SK-N-SH (cell line): ENCODE measurements at regions not wholly inside any gene's neighbourhood (a gene's known extent, or its start where the extent isn't known, plus 50 kb on each side); places are given as distances from the start of the nearest gene placed in this dataset.

Source experiments
- CTCF ChIA-PET: fragments of 300-600, 350-600 bp; formaldehyde crosslinking; extraction: SDS; loops from one replicate; lab custom pipeline; 2021; lab: Yijun Ruan, JAX
- POLR2A ChIA-PET: fragments of 350-600 bp; sonication (Branson Sonifier 250); formaldehyde crosslinking; extraction: SDS; loops from one replicate; lab custom pipeline; 2020; ENCODE audit warnings: antibody characterized with exemption, inconsistent platforms; lab: Yijun Ruan, JAX
- DNase-seq: peaks from one replicate; pipeline ENCODE4 v3.0.0; 2012
- H2AFZ ChIP-seq: fragments of 200-600 bp; sonication (generic); 2 replicates; pipeline ENCODE4 v1.8.1; 2016; ENCODE audit warnings: antibody characterized with exemption, mild to moderate bottlenecking, low read depth
- H3F3A ChIP-seq: fragments of 200-600 bp; sonication (generic); replicated peaks from 2 replicates; pipeline ENCODE3; 2016; ENCODE audit warnings: antibody characterized with exemption, mild to moderate bottlenecking; ENCODE audit not compliant: insufficient read depth
- H3K27ac ChIP-seq, 2 experiments: fragments of 200-500 bp in 1 of 2; fragments of 200-600 bp in 1 of 2; sonication (Bioruptor generic) in 1 of 2; sonication (generic), shearing (Covaris generic) in 1 of 2; 2 replicates each; pipeline versions ENCODE4 v1.5.1 to v1.6.1; 2014 to 2016; ENCODE audit warnings: low read depth in 2 of 2, inconsistent platforms in 1 of 2, low read length in 1 of 2, mild to moderate bottlenecking in 1 of 2, mixed read lengths in 1 of 2
- H3K27me3 ChIP-seq: fragments of 200-600 bp; sonication (generic), shearing (Covaris generic); 2 replicates; pipeline ENCODE4 v1.6.1; 2016; ENCODE audit warnings: mixed run types; ENCODE audit not compliant: insufficient read depth
- H3K36me3 ChIP-seq, 2 experiments: fragments of 200-500 bp in 1 of 2; fragments of 200-600 bp in 1 of 2; sonication (Bioruptor generic) in 1 of 2; sonication (generic) in 1 of 2; replicated peaks in 1 of 2; 2 replicates each; pipeline versions ENCODE3 to v1.5.1; 2014 to 2016; ENCODE audit warnings: low read length in 1 of 2, mild to moderate bottlenecking in 1 of 2; ENCODE audit not compliant: insufficient read depth in 2 of 2, control insufficient read depth in 1 of 2
- H3K4me1 ChIP-seq, 2 experiments: fragments of 200-500 bp in 1 of 2; fragments of 200-600 bp in 1 of 2; sonication (Bioruptor generic) in 1 of 2; sonication (generic), shearing (Covaris generic) in 1 of 2; 2 replicates each; pipeline versions ENCODE4 v1.5.1 to v1.6.1; 2014 to 2016; ENCODE audit warnings: low read depth in 1 of 2, low read length in 1 of 2, mixed run types in 1 of 2; ENCODE audit not compliant: insufficient read depth in 2 of 2, control insufficient read depth in 1 of 2
- H3K4me2 ChIP-seq: fragments of 200-600 bp; sonication (generic), shearing (Covaris generic); 2 replicates; pipeline ENCODE4 v1.6.1; 2017; ENCODE audit warnings: mixed run types
- H3K4me3 ChIP-seq, 2 experiments: fragments of 200-500 bp in 1 of 2; fragments of 200-600 bp in 1 of 2; sonication (Bioruptor generic) in 1 of 2; sonication (generic), shearing (Covaris generic) in 1 of 2; 2 replicates each; pipeline versions ENCODE4 v1.5.1 to v1.8.1; 2014 to 2016; ENCODE audit warnings: low read depth in 2 of 2, inconsistent platforms in 1 of 2, low read length in 1 of 2, mild to moderate bottlenecking in 1 of 2, mixed read lengths in 1 of 2, moderate library complexity in 1 of 2
- H3K79me2 ChIP-seq: fragments of 200-600 bp; sonication (generic); 2 replicates; pipeline ENCODE4 v1.8.1; 2017; ENCODE audit warnings: mild to moderate bottlenecking; ENCODE audit not compliant: insufficient read depth
- H3K9ac ChIP-seq: fragments of 200-600 bp; sonication (generic); 2 replicates; pipeline ENCODE4 v1.6.1; 2017; ENCODE audit warnings: mixed run types
- H3K9me2 ChIP-seq: fragments of 200-600 bp; sonication (generic); 2 replicates; pipeline ENCODE4 v1.6.1; 2017; ENCODE audit warnings: mixed run types
- H3K9me3 ChIP-seq: fragments of 200-600 bp; sonication (generic); 2 replicates; pipeline ENCODE4 v1.6.1; 2017; ENCODE audit warnings: mixed run types, mild to moderate bottlenecking, moderate library complexity
- H4K20me1 ChIP-seq: fragments of 200-600 bp; sonication (generic); 2 replicates; pipeline ENCODE4 v1.6.1; 2017; ENCODE audit warnings: mild to moderate bottlenecking, mixed run types; ENCODE audit not compliant: insufficient read depth
- CHD2 ChIP-seq: fragments of 150-350 bp; IDR thresholded peaks from 2 replicates; pipeline ENCODE4 v1.6.1; 2018; ENCODE audit warnings: low read length; ENCODE audit not compliant: partially characterized antibody
- ELF1 ChIP-seq: IDR thresholded peaks from 2 replicates; pipeline ENCODE4 v1.4.0; 2012
- EZH2phosphoT487 ChIP-seq: fragments of 200-600 bp; sonication (generic); IDR thresholded peaks from 2 replicates; pipeline ENCODE4 v1.6.1; 2017; ENCODE audit warnings: low read depth, mixed run types, mild to moderate bottlenecking, antibody characterized with exemption, moderate library complexity, borderline replicate concordance
- FOSL2 ChIP-seq: IDR thresholded peaks from 2 replicates; pipeline ENCODE4 v1.4.0; 2012; ENCODE audit warnings: low read depth, mild to moderate bottlenecking, moderate library complexity, borderline replicate concordance
- FOXJ3 ChIP-seq: sonication (generic); formaldehyde crosslinking; IDR thresholded peaks from 2 replicates; pipeline ENCODE4 v1.5.1; 2020; ENCODE audit warnings: mild to moderate bottlenecking, missing genetic modification reagents
- GABPA ChIP-seq: IDR thresholded peaks from 2 replicates; pipeline ENCODE4 v1.4.0; 2012; ENCODE audit warnings: low read depth, mild to moderate bottlenecking
- GATA2 ChIP-seq: sonication (generic); formaldehyde crosslinking; IDR thresholded peaks from 2 replicates; pipeline ENCODE4 v1.5.0; 2020; ENCODE audit warnings: mild to moderate bottlenecking, missing genetic modification reagents
- MXI1 ChIP-seq: IDR thresholded peaks from 2 replicates; pipeline ENCODE4 v1.6.1; 2012; ENCODE audit warnings: mild to moderate bottlenecking, low read depth, low read length, improper control_type of control experiment
- NFIC ChIP-seq: IDR thresholded peaks from 2 replicates; pipeline ENCODE4 v1.4.0; 2012; ENCODE audit warnings: borderline replicate concordance
- POLR2AphosphoS5 ChIP-seq: IDR thresholded peaks from 2 replicates; pipeline ENCODE4 v1.6.1; 2012; ENCODE audit warnings: low read depth, low read length
- RFX5 ChIP-seq: IDR thresholded peaks from 2 replicates; pipeline ENCODE4 v1.6.1; 2012; ENCODE audit warnings: mild to moderate bottlenecking, improper control_type of control experiment, low read length
- YY1 ChIP-seq: IDR thresholded peaks from 2 replicates; pipeline ENCODE4 v1.4.0; 2012; ENCODE audit warnings: low read depth, mild to moderate bottlenecking
- WGBS: methylation state at CpG from one replicate; pipeline ENCODE4 v1.1.6; 2017; ENCODE audit warnings: low lambda C conversion rate; 5-methylcytosine and 5-hydroxymethylcytosine counted together
- TF ChIP-seq, protein P1 (sequence below): fragments of 150-350 bp; IDR thresholded peaks from 2 replicates; pipeline ENCODE4 v1.6.1; 2017; ENCODE audit warnings: antibody characterized with exemption, low read length, low read depth, borderline replicate concordance
- TF ChIP-seq, protein P2 (sequence below): IDR thresholded peaks from 2 replicates; pipeline ENCODE4 v1.6.1; 2012; ENCODE audit warnings: mild to moderate bottlenecking, low read depth, low read length, moderate library complexity
- TF ChIP-seq, protein P3 (sequence below): fragments of 200-600 bp; sonication (generic); IDR thresholded peaks from 2 replicates; pipeline ENCODE4 v1.6.1; 2017; ENCODE audit warnings: antibody characterized with exemption, mild to moderate bottlenecking, moderate library complexity
- TF ChIP-seq, protein P4 (sequence below): IDR thresholded peaks from 2 replicates; pipeline ENCODE4 v1.4.0; 2012; ENCODE audit warnings: low read depth
- TF ChIP-seq, protein P5 (sequence below): IDR thresholded peaks from 2 replicates; pipeline ENCODE4; 2012

DNA sequence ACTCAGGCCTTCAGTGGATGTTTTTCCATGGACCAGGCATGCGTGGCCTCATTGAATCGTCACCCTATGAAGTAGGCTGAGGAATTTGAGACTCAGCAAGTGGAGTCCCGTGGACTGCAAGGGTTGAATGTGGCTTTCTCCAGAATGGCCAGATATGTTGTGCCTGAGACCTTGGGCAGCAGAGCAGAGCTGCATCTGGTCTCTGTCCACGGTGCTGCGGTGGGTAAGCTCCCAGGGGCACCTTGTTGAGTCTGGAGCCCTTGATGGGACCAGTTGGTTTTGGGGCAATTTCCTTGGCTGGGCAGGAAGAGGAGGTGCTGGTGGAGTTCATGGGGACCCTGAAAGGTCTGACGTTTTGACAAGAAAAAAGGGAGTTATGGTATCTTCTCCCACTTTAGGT is 368.1 kb upstream of the EEF2KMT start:
- Histone ChIP-seq H3K9me3 (no peaks in the 10 kb centered on the region), H3K27ac (no peak overlapping the region), H3K36me3 (no peaks in the 10 kb centered on the region), H3K9ac (no peak overlapping the region), H3K4me3 (no peak overlapping the region), H3K9me2 (no peaks in the 10 kb centered on the region), H3F3A (no peaks in the 10 kb centered on the region), H3K27me3 (no peaks in the 10 kb centered on the region), H3K4me2 (no peak overlapping the region), H2AFZ (no peak overlapping the region), H3K4me1 (peaks cover 0 to 32% of the 10 kb centered on the region in 2 experiments; a peak in 2 of 4 replicates), H4K20me1 (no peaks in the 10 kb centered on the region), H3K79me2 (no peaks in the 10 kb centered on the region)
- no peak for DNase-seq
- ChIA-PET POLR2A (no interaction called here), CTCF (interaction anchor here (1.2 to 2.5 kb wide), 2 partner anchors 25 to 53 kb away, joined by 3 to 12 read pairs; no protein-coding TSS in a partner anchor)
- 21% methylated on average over 5 of the region's 6 CpGs for WGBS
- TF ChIP-seq, protein P1, sequence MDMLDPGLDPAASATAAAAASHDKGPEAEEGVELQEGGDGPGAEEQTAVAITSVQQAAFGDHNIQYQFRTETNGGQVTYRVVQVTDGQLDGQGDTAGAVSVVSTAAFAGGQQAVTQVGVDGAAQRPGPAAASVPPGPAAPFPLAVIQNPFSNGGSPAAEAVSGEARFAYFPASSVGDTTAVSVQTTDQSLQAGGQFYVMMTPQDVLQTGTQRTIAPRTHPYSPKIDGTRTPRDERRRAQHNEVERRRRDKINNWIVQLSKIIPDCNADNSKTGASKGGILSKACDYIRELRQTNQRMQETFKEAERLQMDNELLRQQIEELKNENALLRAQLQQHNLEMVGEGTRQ = no peak
- TF ChIP-seq, protein P2, sequence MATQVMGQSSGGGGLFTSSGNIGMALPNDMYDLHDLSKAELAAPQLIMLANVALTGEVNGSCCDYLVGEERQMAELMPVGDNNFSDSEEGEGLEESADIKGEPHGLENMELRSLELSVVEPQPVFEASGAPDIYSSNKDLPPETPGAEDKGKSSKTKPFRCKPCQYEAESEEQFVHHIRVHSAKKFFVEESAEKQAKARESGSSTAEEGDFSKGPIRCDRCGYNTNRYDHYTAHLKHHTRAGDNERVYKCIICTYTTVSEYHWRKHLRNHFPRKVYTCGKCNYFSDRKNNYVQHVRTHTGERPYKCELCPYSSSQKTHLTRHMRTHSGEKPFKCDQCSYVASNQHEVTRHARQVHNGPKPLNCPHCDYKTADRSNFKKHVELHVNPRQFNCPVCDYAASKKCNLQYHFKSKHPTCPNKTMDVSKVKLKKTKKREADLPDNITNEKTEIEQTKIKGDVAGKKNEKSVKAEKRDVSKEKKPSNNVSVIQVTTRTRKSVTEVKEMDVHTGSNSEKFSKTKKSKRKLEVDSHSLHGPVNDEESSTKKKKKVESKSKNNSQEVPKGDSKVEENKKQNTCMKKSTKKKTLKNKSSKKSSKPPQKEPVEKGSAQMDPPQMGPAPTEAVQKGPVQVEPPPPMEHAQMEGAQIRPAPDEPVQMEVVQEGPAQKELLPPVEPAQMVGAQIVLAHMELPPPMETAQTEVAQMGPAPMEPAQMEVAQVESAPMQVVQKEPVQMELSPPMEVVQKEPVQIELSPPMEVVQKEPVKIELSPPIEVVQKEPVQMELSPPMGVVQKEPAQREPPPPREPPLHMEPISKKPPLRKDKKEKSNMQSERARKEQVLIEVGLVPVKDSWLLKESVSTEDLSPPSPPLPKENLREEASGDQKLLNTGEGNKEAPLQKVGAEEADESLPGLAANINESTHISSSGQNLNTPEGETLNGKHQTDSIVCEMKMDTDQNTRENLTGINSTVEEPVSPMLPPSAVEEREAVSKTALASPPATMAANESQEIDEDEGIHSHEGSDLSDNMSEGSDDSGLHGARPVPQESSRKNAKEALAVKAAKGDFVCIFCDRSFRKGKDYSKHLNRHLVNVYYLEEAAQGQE = no peak
- TF ChIP-seq POLR2AphosphoS5 = no peak
- TF ChIP-seq, protein P3, sequence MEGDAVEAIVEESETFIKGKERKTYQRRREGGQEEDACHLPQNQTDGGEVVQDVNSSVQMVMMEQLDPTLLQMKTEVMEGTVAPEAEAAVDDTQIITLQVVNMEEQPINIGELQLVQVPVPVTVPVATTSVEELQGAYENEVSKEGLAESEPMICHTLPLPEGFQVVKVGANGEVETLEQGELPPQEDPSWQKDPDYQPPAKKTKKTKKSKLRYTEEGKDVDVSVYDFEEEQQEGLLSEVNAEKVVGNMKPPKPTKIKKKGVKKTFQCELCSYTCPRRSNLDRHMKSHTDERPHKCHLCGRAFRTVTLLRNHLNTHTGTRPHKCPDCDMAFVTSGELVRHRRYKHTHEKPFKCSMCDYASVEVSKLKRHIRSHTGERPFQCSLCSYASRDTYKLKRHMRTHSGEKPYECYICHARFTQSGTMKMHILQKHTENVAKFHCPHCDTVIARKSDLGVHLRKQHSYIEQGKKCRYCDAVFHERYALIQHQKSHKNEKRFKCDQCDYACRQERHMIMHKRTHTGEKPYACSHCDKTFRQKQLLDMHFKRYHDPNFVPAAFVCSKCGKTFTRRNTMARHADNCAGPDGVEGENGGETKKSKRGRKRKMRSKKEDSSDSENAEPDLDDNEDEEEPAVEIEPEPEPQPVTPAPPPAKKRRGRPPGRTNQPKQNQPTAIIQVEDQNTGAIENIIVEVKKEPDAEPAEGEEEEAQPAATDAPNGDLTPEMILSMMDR = no peak
- TF ChIP-seq CHD2 = no peak
- no peak for TF ChIP-seq YY1
- TF ChIP-seq FOSL2 = no peak
- TF ChIP-seq EZH2phosphoT487 = no peak
- no peak for TF ChIP-seq FOXJ3 (CRISPR knock-in tag)
- no peak for TF ChIP-seq NFIC

DNA sequence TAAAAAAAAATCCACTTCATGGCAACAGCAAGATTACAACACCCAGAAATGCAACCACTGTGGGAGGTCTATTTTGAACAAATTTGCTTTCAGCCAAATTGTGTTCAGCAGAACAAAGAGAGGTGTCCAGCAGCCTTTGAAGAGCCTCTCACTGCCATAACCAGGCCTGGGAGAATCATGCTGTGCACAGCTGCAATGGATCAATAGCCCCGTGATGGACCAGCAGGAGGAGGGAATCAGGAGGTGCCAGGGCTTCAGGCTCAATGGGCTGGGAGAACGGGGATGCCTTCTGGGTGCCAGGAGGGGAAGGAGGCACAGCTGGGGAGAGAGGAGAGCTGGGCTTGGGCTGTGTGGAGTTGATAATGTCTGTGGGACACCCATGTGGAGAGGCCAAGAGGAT is 366.2 kb upstream of the EEF2KMT start:
- POLR2A ChIA-PET = no interaction called here
- no peaks in the 10 kb centered on the region for H3K9me2 ChIP-seq
- no peak for TF ChIP-seq GATA2 (CRISPR knock-in tag)
- TF ChIP-seq, protein P4, sequence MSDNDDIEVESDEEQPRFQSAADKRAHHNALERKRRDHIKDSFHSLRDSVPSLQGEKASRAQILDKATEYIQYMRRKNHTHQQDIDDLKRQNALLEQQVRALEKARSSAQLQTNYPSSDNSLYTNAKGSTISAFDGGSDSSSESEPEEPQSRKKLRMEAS = no peak
- TF ChIP-seq MXI1 = no peak
- TF ChIP-seq, protein P5, sequence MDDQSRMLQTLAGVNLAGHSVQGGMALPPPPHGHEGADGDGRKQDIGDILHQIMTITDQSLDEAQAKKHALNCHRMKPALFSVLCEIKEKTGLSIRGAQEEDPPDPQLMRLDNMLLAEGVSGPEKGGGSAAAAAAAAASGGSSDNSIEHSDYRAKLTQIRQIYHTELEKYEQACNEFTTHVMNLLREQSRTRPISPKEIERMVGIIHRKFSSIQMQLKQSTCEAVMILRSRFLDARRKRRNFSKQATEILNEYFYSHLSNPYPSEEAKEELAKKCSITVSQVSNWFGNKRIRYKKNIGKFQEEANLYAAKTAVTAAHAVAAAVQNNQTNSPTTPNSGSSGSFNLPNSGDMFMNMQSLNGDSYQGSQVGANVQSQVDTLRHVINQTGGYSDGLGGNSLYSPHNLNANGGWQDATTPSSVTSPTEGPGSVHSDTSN = no peak
- TF ChIP-seq GABPA = no peak
- TF ChIP-seq ELF1 = no peak
- TF ChIP-seq POLR2AphosphoS5 = no peak
- TF ChIP-seq RFX5 = no peak

More for the DNA sequence above, 366.2 kb upstream of the EEF2KMT start:
- no peak overlapping the region for H3K9ac ChIP-seq
- CTCF ChIA-PET = interaction anchor here (2.5 kb wide), 1 partner anchor 26 kb away, joined by 12 read pairs; no protein-coding TSS in a partner anchor
- H3F3A ChIP-seq = no peaks in the 10 kb centered on the region
- 9% methylated on average over 2 of the region's 2 CpGs for WGBS
- no peaks in the 10 kb centered on the region for H4K20me1 ChIP-seq
- no peak for DNase-seq
- H3K27ac ChIP-seq = no peak overlapping the region
- H3K9me3 ChIP-seq = no peaks in the 10 kb centered on the region
- peaks cover 0 to 41% of the 10 kb centered on the region in 2 experiments; a peak in 2 of 4 replicates for H3K4me1 ChIP-seq
- no peaks in the 10 kb centered on the region for H3K79me2 ChIP-seq
- H3K36me3 ChIP-seq = no peaks in the 10 kb centered on the region
- H3K27me3 ChIP-seq = no peaks in the 10 kb centered on the region
- H3K4me3 ChIP-seq = no peak overlapping the region
- no peak overlapping the region for H3K4me2 ChIP-seq
- no peak overlapping the region for H2AFZ ChIP-seq
